GM11168 (cell line): ENCODE measurements at regions not wholly inside any gene's neighbourhood (a gene's known extent, or its start where the extent isn't known, plus 50 kb on each side); places are given as distances from the start of the nearest gene placed in this dataset.

Experiments used
- in situ Hi-C: fragments of 300-500 bp; cut with MboI; formaldehyde crosslinking; loops from one replicate; pipeline ENCODE4 v1.12.0; 2022; ENCODE audit warnings: low sequenced_read_pairs; ENCODE audit not compliant: unreplicated experiment

DNA sequence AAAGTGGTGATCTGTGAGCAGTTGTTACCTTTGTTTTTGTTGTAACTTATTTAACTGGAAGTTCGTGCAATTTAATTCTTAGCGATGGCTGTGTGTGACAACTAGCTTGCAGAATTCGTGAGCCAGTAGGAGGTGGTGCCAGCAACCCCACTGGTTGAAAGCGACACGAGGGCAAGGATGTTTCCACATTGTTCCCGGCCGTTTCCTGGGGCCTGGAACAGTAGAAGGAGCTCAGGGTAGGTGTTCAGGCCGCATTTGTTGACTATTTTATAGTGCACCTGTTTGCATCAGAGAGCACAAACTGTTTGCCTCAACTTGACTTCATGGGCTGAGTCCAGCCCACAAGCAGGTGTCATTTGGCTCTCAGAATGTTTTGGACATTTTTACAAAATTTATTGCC, 112.1 kb upstream of the PTPN1 start:
- in situ Hi-C loops = no loop called here

DNA sequence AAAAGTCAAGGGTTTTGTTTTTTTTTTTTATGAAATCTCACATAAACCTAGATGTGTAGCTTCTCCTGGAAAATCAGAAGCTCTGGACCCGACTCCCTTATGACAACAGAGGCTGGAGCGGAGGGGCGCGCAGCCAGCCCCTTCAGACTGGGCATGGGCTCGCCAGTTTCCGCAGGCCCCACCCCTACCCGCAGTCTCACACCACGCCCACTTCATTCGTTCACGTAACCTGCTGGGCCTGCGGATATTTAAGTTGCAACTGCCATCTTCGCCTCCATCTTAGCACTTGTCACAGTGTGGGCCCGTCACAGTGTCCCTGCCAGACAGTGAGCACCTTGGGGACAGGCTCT, 111.7 kb upstream of the PTPN1 start:
- in situ Hi-C loops = no loop called here

DNA sequence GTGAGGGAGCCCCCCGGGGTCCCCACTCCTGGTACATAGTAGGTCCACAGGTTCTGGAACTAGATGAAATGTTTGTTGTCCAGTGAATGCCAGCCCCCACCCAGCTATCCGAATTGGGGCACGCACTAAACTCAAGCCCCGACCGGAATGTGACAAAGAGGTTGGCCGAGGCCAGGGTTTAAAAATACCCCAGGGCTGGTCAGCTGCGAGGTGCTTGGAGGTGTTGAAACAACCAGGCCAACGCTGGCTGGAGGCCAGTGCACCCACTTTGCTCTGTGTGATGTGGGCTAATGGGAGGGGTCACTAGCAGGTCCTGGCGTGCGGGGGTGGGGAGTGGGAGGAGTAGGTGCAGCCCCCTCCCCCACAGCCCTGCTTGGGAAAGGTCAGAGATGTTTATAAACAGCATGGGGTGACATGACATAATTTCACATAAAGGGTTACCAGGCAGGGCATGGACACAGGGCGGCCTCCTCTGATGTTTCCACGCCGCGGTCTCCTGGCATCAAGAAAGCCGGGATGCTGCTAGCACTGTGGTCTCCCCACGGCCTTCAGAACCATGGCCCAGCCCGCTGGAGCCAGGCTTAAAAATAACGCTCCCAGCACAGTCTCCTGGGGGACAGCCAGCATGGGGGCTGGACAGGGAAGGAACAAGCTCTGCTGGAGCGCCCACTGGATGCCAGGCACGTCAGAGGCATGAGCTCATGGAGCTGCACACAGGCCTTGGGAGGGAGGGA, 111.2 kb upstream of the PTPN1 start:
- in situ Hi-C loops = no loop called here

DNA sequence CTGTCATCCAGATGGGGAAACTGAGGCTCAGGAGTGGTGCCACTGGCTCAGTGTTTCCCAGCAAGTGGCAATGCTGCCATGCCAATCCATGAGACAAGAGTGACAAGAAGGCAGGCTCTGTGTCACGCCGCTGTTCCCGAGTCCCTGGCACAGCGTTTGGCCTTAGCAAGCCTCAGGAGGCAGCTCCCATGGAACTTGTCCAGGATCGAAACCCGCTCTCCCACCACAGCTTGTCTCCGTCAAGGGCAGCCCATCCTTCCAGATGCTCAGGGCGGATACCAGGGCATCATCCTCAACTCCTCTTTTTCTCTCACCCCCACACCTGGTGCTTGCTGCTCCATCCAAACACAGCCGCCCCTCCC, 110.6 kb upstream of the PTPN1 start:
- in situ Hi-C loops = no loop called here

DNA sequence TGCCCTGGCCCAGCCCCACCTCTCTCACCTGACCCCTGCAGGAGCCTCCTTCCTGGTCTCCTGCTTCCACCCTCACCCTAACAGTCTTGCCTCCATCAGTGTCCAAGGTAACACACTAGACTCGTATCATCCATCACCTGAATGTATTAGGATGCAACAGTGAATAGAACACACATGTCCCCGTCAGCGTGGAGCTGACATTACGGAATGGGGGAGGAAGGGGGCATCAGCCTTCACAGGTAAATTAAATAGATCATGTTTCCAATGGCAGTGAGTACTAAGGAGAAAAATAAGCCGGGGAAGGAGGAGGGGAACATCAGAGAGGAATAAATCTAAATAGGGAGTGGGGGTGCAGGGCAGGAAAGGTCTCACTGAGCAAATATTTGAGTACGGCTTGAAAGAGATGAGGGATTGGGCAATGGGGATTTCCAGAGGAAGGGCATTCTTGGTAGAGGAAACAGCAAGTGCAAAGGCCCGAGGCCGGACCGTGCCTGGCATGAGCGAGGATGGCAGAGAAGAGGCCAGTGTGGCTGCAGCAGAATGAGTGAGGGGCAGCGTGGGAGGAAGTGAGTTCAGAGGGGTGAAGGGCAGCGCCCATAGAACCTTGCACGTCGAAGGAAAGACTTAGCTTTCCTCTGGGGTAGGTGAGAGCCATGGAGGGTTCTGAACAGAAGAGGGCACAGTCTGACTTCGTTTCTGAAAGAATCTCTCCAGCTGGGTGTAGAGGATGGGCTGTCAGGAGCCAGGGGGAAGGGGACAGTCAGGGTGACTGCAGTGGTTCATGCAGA, 110.1 kb upstream of the PTPN1 start:
- in situ Hi-C loops = no loop called here

DNA sequence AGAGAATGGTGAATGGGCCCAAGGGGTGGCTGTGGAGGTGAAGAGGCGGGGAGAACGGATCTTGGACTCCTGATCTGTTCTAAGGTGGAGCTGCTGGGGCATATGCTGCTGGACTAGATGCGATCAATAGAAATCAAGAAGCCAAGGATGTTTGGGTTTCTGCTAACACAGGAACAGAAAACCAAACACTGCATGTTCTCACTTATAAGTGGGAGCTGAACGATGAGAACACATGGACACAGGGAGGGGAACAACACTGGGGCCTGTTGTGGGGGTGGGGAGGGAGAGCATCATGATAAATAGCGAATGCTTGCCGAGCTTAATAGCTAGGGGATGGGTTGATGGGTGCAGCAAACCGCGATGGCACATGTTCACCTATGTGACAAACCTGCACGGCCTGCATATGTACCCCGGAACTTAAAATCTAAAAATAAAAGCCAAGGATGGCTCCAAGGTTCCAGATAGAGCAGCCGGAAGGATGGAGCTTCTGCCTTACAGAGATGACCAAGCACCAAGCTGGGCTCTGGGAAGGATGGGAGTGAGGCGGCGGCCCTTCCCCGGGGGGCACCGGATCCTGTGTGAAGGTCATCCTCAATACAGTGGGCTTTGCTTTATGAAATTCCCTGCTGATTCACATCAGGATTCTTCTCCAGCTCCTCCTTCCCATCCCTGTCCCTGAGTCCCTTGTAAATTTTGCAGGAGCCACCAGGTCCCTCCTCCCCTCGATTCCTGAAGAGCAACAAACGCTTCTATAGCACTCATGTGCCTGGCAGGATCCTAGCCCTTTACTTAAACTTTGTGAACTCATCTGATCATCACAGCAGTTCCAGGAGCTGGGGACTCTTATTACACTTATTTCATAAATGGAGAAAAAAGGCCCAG, 109.2 kb upstream of the PTPN1 start:
- in situ Hi-C loops = no loop called here

DNA sequence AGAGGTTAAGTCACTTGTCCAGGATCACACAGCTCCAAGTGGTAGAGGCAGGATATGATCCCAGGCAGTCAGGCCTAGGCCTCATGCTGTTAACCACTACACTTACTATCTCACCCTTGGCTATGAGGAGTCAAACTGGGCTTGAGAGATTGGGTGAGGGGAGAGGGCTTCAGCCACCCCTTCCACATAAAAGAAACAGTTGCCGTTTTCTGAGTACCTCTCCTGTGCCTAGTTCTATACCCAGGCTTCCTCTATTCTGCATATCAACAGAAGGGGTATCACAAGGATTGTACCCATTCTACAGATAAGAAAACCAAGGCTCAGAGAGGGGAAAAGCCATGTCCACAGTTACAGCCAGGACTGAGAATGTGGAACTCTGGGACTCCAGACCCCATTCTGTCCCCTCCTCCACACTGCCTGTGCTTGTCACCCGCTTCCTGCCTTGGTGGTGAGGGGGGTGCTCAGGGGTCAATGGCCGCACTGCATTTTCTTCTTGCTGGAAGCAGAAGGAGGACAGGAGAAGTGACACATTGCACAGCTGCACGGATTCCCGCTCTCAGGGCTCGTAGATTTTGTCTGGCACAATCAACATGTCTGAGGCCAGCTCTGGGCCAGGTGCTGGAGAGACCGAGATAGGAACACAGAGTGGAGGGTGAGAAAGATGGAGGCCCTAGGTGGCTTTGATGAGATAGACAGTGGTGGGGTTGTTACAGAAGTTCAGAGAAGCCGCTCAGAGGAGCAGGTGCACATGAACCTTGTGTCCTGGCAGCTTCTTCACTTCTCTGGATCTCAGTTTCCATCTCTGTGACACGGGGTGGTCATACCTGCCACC, 108.4 kb upstream of the PTPN1 start:
- in situ Hi-C loops = no loop called here

DNA sequence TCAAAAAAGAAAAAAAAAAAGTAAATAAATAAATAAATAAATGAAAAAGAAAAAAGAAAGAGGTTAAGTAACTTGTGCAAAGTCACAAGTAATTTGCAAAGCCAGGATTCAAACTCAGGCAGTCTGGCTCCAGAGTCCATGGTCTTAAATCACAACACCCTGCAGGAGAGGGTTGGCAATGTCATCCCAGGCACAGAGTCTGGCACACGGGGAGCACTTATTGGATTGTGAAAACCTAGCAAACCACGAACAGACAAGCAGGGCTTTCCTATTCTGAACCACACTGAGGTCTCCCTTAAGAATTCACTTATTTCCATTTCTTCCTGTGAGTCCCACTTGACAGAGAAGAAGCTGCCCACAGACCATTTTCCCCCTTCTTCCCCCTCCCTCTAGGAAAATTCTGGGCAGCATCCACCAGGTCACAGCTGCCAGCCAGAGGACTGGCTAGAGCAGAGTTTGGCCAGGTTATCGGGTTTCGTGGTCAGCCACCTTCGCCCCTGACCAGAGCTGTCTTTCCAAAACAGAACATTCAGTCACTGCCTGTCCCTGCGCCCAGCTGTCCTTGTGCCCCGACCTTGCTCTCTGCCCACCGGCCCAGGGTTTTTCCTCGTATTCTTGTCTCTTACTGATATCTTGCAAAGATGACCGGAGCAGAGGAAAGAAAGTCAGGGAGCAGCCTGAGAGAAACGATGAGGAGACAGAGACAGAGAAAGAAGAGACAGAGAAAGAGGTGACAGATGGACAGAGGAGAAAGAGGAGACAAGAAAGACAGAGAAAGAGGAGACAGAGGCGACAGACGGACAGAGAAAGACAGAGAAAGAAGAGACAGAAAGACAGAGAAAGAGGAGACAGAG, 106.4 kb upstream of the PTPN1 start:
- in situ Hi-C loops = no loop called here

DNA sequence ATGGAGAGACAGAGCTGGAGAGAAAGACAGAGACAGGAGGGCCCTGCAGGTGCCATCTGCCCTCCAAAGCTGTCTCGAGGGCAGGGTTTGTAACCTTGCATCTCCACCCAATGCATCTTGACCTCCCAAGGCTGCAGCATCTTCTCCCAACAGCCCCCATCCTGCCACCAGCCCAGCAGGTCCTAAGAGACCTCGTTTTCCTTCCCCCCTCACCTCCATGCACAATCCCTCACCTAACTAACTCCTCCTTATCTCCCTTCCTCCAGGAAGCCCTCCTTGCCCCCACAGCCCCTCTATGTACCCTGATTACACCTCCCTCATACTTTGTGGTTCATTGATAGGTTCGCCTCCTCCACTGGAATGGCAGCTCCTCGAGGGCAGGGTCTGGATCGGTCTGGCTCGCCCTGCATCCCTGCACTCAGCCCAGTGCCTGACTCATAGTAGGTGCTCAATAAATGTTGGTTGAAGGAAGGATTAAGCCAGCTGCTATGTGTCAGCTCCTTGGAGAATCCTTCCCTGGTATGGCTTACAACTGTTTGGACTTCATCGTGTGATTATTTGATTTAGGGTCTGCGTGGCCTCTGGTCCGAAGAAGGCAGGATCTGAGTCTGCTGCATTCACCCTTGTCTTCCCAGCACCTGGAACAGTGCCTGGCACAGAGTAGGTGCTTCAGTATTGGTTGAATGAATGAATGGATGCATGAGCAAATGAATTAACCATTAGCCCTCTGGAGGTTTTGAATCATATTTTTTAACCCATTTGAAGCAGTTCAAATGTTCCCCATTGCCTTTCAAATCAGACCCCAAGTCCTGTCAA, 105.6 kb upstream of the PTPN1 start:
- in situ Hi-C loops = no loop called here

DNA sequence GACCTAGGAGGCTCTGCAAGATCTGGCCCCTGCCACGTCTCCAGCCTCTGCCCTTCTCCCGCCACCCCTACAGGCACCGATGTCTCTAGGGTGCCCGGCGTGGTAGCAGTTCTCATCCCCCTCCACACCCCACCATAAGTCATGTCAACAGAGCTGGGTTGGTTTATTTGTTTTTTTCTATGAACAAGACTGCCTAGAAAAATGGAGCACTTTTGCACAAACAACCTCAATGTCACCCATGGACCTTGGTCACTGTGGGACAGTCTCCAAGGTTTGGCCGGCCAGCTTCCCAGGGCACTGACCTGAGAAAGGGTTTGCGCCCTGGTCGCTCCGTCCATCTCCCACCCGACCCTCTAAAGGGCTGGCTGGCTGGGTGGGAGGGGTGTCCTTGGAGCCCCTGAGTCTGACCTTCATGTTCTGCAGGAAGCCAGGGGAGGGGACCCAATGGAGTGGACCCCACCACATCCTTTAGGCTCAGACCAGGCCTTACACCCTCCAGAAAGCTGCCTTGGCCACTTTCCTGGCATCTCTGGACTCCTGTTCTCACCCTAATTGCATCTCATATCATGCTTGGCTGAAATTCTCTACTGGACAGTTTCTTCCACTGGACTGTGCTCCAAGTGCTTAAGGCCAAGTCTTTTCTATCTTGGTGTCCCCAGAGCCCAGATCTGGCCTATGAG, 104.8 kb upstream of the PTPN1 start:
- in situ Hi-C loops = no loop called here

DNA sequence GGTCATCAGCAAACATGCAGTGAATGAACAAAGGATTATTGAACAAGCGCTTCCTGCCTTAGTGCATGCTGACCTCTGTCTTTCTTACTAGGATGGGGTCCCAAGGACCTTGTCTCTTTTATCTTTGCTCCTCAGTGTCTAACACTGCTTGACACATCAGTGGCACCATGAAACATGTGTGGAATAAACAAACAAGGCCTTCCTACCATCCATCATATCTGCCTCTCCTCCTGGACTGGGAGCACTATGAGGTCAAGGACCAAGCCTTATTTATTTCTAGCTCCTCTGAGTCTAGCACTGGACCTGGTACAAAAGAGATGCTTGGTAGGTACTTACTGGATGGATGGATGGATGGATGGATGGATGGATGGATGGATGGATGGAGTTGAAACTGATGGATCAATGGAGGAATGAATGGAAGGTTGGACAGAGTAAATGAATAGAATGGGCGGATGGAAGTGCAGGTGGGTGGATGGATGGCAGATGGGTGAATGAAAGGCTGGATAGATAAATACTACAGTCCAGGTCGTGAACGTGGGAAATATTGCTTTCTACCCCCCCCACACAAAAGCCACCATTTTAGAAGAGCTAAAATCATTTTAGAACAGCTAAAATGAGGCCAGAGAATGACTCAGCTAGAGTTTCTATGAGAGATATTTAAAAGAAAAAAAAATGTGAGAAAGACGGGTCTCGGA, 104.1 kb upstream of the PTPN1 start:
- in situ Hi-C loops = no loop called here

DNA sequence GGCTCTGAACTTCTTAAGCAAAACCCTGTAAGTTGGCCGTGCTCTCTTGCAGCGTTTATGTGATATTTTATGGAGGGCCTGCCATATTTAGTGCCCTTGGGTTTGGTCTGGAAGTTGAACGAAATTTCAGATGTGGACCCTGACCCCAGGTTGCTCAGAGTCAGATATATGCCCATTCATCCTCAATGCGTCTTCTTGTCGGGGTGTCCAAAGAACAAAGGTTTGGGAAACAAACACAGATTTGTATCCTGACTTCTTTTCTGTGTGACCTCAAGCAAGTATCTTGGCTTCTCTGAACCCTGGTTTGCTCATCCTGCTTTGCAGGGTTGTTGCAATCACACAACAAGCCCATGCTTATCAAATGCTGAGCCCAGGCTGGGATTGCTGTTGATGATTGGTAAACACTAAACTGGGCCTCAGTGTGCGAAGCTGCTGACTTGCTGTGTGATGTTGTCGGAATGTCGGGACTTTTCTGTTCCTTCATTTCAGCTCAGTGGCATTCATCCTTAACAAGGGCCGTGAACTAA, 103.5 kb upstream of the PTPN1 start:
- in situ Hi-C loops = no loop called here

DNA sequence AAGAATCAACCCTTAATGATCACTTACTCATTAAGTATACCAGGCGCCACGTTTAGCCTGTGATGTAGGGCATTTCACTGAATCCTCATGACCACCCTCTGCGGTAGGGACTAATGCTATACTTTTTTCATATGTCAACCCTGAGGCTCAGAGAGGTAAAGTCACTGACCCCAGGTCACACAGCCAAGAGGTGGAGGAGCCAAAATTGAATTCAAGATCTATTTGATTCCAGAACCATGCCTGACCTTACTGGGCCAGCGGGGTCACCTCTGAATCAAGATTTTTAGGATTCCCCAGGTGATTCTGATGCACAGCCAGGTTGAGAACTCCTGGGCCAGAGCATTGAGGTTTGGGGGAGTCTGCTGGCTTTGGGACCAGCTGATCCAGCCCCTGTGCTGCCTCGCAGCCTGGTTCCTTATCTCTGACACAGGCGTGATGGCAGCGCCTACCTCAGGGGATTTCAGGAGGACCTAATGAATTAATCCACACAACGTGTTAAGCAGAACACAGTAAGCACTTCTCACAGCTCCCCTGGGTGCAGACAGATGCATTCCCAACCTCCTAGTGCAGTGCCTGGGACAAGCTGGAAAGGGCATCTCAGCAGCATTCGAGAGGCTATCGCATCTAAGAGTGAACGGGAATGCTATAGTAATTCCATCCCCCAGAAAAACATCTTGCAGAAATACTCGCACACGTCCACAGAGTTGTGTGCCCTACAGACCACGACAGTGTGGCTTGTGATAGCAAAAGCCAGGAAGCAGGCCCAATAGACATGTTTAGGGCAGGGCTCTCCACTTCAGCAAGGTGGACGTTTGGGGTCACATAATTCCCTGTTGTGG, 101.4 kb upstream of the PTPN1 start:
- in situ Hi-C loops = no loop called here

DNA sequence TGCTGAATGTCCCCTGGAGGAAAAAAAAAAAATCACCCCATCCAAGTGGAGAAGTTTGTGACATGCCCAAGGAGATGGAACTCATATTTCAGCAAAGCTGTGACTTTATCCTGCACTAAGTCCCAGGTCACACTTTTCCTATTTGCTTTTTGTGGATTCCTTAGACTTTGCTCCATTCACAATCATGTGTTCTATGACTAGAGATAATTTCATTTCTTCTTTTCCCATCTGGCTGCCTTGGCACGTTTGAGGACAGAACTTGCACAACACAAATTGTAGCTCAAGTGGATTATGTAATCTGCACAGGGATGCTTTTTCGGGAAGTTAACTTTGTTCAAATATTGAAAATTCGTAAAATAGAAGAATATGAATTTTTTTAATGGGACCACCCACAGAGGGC, 100.7 kb upstream of the PTPN1 start:
- in situ Hi-C loops = no loop called here

DNA sequence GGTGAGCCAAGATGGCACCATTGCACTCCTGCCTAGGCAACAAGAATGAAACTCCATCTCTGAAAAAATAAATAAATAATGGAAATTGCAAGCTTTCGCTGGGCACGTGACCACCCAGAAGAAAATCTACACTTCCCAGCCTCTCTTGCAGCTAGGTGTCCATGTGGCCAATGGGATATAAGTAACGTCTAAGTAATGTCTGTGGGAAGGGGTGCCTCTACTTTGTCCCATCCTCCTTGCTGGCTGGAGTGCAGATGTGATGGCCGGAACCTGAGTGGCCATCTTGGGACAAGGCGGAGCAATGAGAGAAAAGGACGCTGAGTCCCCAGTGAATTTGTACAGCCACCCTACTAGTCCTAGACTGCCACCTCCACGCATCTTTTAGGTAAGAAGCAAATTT, 99.8 kb upstream of the PTPN1 start:
- in situ Hi-C loops = no loop called here

DNA sequence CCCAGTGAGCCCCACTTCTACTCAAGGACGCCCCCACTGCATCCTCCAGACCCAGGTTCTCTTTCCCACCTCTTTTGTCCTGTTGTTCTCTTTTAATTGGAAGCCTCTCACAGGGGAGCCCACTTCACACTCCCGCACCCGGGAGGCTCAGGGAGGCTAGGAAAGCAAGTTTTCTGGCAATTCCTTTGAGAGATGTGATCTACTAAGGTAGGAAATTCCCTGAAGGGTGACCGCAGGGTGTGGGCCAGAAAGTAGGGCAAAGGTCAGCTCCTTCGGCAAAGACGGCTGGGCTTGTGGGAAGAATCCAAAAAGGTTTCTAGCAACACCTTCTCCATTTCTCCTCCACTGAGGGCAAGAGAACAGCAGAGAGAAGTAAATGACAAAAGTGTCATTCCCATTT, 98.1 kb upstream of the PTPN1 start:
- in situ Hi-C loops = no loop called here
